HG02763 (cell line): ENCODE measurements at regions not wholly inside any gene's neighbourhood (a gene's known extent, or its start where the extent isn't known, plus 50 kb on each side); places are given as distances from the start of the nearest gene placed in this dataset.

Experiments used
- ATAC-seq: cut with Tn5 transposase; IDR thresholded peaks from one replicate; pipeline ENCODE4 v1.9.1; 2021; ENCODE audit warnings: mild to moderate bottlenecking, moderate library complexity; ENCODE audit not compliant: unreplicated experiment

DNA sequence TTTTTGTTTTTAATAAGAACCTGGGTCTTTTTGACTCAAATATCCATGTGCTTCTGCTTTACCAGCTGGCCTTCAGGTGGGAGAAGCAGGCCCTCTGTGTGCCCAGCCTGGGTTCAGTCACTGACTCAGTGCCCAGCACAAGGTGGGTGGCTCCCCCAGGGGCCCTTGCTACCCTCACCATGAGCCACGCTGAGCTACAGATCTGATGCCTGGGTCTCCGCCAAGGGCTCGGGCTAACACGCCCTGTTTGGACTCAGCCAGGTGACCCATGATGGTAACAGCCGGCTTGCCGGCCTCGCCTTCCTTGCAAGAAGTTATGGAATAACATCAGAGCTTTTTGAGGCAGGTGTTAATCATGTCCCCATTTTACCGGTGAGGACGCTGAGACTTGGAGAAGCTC is 109.5 kb upstream of the NLRP1 start:
- no peak for ATAC-seq

DNA sequence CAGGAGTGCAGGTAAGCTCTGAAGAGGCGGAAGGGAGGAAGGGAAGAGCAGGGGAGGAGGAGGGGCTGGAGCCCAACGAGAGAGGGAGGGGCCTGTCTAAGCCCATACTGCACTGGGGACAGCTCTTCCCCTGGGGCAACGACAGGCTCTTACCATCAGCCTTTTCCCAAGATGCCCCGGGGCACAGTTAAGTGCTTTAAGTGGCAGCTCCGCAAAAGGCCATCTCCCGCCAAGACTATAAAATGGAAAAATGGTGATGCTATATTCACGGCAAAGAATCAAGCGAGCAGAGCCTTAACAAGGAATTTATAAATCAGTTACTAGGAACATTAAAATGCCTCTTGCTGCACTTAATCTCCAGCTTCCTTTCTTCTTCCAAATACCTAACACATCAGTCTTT is 110.2 kb upstream of the NLRP1 start:
- no peak for ATAC-seq

DNA sequence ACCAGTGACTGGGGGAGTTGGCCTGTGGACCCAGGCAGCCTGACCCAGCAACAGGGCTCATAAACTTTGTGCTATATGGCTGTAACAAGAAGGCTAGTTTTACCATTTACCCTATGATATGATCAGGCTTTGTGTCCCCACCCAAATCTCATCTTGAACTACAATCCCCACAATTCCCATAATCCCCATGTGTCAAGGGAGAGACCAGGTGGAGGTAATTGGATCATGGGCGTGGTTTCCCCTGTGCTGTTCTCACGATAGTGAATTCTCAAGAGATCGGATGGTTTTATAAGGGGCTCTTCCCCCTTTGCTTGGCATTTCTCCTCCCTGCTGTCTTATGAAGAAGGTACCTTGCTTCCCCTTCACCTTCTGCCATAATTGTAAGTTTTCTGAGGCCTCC is 111.2 kb upstream of the NLRP1 start:
- no peak for ATAC-seq

DNA sequence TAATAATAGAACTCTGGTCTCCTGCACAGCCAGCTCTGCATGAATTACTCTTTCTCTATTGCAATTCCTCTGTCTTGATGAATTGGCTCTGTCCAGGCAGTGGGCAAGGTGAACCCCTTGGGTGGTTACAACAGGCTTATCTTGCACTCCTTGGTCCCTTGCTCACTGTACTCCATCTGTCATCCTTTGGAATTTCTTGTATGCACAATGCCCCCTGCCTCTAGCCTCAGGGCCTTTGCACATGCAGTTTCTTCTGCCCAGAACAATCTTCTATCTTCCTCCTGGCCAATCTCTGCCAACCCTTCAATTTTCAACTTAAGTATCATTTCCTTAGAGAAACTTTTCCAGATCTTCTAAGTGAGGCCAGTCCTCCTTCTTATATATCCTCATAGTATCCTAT is 114.7 kb upstream of the NLRP1 start:
- no peak for ATAC-seq

DNA sequence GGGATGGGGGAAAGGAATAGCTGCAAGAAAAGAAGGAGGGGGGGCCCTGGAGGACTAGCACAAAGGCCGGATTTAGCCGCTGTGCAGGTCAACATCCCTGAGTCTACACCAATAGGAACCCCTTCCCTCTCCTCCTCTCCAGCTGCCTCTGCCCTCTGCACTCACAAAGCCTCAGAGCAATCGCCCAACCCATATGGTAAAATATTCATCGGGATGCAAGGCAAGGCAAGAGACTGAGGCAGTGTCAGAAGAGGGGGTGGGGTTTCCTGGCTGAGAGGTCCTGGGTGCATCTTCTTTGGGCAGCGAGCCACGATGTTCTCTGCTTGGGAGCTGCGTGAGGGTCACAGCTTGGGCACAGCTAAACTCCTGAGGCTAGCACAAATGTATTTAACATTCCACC is 115.5 kb upstream of the NLRP1 start:
- no peak for ATAC-seq

DNA sequence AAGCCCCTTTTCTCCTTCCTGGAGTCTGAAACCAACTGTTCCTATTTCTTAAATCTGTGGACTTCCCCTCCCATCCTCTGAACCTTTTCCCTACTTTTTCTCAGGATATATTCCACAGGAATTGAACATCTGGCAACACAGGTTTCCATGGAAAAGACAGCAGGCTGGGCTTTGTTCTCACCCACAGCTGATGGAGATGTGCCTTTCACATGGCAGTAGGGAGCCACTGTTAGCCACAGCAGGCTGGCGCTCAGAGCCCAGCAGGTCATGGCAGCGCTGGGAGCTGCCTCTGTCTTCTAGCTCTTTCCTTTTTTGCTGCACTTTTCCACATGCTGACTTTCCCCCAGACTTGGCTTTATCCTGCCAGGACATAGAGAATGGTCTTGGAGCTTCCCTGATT is 116.4 kb upstream of the NLRP1 start:
- ATAC-seq, result no peak

DNA sequence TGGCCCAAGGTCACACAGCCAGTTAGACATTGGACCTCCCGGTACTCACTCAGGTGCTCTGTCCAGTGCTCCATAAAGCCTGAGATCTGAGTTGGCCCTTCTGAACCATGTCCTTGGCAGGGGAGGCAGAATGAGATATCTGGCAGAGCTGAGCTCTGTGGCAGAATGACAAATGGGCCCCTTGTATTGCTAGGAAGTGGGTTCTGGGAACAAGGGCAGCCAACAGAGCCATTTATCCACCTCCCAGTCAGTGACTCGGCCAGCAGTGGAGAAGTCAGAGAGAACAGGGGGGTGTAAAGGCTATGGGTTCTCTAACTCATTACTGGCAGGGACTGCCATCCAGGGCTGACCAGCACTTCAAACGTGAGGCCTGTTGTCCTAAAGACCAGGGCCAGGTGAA is 117.1 kb upstream of the NLRP1 start:
- ATAC-seq, result no peak

DNA sequence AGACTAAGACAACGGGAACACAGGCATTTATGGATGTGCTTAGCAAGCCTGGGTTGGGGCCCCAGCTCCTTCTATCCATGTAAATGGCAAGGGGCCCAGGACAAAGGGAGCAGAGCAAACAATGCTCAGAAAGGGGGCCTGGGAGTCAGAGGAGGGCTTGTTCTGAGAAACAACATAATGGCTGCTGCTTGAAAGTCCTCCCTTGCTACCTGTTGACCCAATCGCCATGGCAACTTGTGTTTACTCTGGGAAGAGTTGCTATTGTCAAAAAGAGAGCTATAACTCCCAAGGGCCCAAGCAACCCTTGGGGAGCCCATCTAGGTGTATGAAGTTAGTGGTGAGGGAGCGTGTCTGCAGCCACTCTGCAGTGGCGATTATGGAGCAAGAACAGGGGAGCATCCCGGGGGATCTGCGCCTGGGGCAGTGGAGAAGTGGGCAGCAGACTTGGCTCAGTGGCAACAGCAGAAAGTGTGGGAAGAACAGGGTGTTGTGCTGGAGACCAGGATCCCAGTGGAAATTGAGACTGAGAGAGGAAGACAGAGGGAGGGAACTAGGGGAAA is 118.7 kb upstream of the NLRP1 start:
- no peak for ATAC-seq

DNA sequence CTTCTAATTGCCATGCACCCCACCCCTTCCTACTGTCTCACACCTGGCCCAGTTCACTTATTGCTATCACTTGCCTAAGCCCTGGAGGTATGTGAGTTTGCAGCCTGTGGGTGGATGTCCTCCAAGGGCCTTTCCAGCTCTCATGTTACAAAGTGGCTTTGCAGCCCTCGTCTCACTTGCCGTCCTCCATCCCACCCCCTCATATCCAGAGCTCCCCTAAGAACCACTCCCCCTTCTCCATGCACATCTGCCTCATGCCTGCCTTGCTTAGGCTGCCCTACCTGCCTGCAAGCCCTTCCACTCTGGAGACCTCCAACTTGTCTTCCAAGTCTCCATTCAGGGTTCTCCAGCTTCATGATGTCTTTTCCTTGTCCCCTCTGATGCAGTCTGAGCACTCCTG is 119.4 kb upstream of the NLRP1 start:
- ATAC-seq, result no peak

DNA sequence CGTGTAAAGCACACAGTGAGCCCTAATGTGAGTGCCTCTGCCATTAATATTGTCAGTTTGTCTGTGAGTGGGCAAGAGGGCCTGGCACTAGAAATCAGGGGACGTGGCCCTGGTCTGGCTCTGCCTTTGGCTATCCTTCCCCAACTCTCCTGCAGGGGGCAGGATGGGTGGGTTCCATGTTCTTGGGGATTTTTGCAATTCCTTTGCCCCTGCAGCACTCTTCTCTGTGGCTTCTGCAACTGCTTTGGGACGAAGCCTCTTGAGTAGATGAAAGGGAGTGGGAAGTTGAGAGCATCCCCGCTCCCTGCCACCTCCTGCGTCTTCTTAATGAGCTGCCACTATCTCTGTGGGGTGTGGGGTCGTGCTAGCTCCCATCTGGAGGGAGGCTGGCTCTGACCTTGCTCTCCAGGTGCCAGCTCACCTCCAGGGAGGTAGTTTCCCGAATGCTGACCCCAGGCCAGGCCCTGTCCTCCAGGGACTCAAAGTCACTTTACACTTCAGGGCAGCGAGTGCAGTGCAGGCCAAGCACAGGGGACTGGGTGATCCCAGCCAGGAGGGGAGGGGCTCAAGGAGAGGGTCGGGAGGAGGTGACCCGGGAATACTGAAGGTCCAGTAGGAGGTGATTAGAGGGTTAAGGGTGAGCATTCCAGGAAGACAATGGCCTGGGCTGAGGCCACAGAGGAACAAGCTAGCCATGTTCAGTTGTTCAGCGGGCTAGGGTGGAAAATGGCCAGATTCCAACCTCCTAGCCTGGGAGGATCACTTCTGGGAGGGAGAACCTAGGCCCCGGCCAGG is 121.0 kb upstream of the NLRP1 start:
- ATAC-seq, result no peak

DNA sequence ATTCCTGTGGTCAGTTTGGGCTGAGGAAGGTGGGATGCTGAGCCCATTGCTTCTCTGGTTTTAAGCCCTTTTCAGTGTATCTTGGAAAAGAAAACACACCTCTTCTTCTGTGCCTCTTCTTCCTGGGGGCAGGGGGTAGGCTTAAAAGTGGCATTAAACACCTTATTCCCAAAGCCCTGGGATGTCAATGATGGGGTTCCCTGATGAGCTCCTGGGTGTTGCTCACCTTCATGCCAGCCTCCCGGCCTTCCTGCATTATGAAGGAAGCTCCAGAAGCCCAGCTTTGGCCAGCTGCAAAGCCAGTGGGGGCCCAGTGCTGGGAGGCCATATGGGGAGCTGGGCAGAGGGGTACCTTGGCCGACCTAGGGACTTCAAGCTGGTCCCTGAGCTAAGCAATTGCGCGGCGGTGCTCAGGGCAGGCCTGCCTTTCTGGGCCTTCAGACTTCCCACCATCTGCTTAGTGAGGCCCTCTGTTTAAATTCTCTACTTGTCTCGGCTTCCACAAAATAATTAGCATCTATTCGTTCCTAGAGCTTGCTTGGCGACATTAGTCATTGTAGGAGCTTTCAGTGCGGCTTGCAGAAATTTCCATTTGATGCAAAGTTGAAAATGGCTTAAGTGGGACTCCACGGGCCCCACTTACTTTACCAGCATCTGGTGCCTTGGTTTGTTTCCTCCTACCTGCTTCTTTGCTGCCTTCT is 121.7 kb upstream of the NLRP1 start:
- ATAC-seq, result no peak

DNA sequence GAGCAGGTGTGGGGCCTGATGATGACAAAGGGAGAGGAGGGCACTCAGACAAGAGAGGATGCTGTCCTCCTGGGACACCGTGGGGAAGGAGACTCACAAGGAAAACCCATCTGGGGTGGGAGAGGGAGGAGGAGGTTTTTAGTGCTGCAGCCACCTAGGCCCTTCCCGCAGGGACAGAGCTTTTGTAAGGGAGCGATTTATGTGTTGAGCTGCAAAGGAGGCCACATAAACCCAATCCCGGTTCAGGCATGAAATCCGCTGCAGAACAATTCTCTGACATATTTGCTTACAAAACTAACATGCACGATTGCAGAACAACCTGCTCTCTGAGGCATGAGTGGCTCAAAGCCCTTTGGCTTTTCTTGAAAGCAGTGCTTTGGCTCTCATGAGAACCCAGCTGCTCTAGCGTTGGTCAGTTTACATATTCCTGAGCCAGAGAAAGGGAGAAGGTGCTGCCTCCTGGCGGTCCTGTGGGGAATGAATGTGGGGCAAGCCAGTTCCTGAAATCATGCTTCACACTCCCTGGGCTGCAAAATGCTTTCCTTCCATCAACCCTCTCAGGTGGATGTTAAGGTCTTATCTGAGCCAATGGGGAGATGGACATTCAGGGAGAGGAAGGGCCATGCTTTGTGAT is 122.4 kb upstream of the NLRP1 start:
- ATAC-seq, result no peak

DNA sequence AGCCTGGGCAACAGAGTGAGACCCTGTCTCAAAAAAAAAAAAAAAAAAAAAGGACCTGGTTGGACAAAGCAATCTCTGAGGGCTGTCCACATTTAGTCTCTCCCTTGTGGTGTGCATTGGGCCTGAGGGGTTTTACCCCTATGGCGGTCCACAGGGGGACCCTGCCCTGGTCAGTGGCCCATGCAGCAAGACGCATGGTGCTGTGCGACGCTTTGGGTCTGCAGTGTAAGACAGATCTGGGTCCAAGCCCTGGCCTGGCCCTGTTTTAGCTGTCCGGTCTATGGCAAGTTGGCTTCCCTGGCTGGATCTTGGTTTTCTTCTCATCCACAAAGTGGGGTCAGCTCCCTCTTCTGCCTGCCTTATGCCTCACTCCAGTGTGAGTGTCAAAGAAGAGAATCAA is 123.2 kb upstream of the NLRP1 start:
- no peak for ATAC-seq

DNA sequence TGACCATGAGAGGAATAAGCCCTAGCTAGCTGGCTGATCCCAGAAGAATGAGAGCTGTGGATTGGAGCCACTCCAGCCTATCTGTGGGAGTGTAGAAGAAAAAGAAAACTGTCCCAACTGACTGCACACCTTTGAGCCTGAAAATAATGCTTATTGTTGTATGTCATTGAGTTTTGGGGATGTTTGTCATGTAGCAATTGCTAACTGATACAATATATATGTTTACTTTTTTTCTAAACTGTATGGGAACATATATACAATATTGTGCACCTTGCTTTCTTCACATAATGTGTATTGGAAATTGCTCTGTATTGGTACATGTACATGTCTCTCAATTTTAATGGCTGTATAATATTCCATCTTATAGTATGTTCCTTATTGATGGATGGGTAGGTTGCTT is 124.0 kb upstream of the NLRP1 start:
- ATAC-seq, result no peak

DNA sequence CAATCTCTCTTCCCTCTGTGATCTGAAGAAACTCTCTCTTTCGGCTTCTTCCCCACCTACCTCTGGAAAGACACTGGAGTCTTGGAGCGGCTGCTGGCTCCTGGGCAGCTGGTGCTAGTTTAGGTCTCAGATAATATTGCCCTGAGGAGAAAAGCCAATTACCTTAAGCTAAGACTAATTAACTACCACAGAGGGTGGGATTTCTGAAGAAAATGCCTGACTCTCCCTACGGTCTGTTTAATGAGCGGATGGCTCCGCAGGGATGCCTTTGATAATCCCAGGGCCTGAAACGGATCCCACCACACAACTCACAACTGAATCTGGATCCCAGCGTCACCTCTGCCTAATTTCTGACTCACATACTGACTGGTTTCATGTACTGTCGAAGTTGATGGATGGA is 127.0 kb upstream of the NLRP1 start:
- ATAC-seq, result no peak

DNA sequence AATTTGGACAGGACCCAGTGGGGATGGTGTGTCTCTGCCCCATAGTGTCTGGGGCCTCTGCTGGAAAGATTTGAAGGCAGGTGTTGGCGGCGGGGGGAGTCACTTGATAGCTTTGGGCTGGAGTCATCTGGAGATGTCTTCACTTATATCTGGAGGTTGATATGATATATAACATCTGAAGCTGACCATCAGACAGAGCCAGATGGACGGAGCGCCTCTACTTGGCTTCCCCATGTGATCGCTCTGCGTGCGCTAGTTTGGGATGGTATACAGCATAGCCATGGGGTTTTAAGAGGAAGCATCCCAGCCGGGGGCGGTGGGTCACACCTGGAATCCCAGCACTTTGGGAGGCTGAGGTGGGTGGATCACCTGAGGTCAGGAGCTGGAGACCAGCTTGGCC is 130.7 kb upstream of the NLRP1 start:
- no peak for ATAC-seq

DNA sequence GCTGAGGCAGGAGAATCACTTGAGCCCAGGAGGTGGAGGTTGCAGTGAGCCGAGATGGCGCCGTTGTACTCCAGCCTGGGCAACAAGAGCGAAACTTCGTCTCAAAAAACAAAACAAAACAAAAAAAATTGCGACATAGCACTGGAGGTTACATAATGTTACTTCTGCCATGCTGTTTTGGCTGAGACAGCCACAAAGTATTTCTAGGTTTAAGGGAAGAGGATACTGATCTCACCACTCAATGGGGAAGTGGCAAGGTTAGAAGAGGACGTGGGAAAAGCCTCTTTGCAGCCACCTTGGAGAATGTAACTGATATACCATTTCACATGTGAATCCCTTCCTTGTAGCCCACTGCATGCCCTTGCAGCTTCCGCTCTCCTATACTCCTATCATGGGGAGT is 131.2 kb upstream of the NLRP1 start:
- no peak for ATAC-seq

DNA sequence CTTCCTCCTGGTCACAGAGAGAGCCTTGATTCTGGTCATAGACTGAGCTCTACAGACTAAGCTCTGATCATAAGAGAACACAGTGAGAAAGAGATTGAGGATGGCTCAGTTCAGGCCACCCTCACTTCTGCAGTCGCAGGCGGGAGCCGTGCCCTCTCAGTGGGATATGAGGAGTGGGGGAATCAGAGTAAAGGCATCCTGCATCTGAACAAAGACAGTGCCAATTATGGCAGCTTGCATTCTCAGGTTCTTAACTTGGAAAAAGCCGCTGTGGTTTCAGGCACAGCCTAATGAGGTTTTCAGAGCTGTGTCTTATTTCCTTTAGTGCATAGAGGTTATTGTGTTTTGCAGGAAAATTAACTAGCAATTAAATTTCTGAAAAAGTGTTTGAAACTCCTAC is 134.4 kb upstream of the NLRP1 start:
- ATAC-seq, result no peak

DNA sequence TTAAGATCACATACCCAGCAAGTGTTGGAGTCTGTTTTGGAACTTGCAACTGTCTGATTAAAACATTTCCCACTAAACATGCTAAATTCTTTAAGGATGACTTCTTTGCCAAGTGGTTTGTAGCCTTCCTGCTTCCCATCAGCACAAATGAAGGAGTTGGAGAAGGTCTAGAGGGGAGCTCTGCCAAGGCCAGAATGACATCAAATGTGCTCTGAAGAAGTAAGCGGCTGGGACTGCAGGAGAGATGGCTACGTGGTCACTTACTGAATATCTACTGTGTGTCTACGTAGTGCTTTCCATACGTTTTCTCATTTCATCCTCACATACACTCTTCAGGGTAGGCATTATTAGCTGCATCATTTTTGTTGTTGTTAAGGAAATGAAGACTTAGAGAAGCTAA is 135.7 kb upstream of the NLRP1 start:
- ATAC-seq, result no peak

DNA sequence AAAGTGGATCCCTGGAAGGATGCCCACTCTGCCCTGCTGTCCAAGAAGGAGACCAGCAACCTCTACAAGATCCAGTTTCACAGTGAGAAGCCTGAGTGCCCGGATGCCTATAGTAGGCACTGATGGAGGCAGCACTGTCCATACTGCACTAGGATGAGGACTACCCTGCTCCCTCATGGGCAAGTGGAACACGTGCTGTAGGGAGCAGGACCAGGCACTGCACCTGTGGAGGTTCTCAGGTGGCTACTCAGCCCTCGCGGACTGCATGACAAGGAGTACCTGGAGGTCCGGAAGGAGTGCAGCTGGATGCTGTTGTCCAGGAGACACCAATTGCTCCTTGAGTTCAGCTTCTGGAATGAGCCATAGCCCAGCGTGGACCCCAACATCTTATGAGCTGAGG is 146.1 kb upstream of the NLRP1 start:
- ATAC-seq, result no peak

DNA sequence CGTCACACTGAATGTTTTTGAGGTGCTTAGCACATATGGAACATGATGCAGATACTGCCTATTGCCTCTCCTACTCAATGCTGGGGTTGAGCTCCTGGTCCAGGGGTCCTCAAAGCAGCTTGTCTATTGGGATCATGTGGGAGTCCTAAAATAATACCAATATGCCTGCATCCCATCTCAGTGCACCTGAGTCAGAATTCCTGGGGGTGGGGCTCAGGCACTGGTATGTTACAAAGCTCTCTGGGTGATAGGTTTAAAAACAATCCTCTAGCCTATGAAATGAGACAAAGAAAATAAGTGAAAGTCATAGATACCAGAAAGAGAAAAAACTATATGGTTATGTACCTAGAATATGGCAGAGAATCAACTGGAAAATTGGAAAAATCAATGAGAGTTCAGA is 156.6 kb upstream of the NLRP1 start:
- ATAC-seq, result no peak

DNA sequence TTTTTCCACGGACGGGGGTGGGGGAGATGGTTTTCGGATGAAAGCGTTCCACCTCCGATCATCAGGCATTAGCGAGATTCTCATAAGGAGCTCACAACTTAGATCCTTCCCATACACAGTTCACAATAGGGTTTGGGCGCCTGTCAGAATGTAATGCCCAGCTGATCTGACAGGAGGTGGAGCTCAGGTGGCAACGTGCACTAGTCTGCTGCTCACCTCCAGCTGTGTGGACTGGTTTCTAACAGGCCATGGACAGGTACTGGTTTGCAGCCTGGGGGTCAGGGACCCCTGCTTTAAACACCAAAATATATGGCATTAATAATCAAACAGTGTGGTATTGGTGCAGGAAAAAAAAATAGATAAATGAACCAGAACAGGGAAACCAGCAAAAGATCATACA is 157.5 kb upstream of the NLRP1 start:
- no peak for ATAC-seq
